Gastroesophageal sphincter (tissue), 4 donors: ENCODE measurements at regions not wholly inside any gene's neighbourhood (a gene's known extent, or its start where the extent isn't known, plus 50 kb on each side); places are given as distances from the start of the nearest gene placed in this dataset.

ENCODE experiments used
- ATAC-seq: fragments of 150-250 bp; one replicate; pipeline ENCODE4 v1.9.1; 2016; ENCODE audit warnings: mild to moderate bottlenecking, moderate library complexity
- H3K27ac ChIP-seq, 4 donors: fragments of 200-600 bp; sonication (generic) in 3 of 4; 1 replicate in 3 of 4; 2 replicates in 1 of 4; pipeline ENCODE4 v1.5.1; 2016 to 2019
- H3K27me3 ChIP-seq: fragments of 200-600 bp; sonication (generic); one replicate; pipeline ENCODE4 v1.5.1; 2019
- H3K36me3 ChIP-seq, 2 donors: fragments of 200-600 bp; sonication (generic); one replicate each; pipeline ENCODE4 v1.5.1; 2019; ENCODE audit warnings: control low read depth in 1 of 2
- H3K4me1 ChIP-seq, 3 donors: fragments of 200-600 bp; sonication (generic); 1 replicate in 2 of 3; 2 replicates in 1 of 3; pipeline ENCODE4 v1.5.1; 2016 to 2019; ENCODE audit warnings: control low read depth in 2 of 3
- H3K4me3 ChIP-seq, 2 donors: fragments of 200-600 bp; sonication (generic); one replicate each; pipeline ENCODE4 v1.5.1; 2019; ENCODE audit warnings: mild to moderate bottlenecking in 1 of 2, moderate library complexity in 1 of 2
- H3K9me3 ChIP-seq, 3 donors: fragments of 200-600 bp; sonication (generic); one replicate each; pipeline ENCODE4 v1.5.1; 2017 to 2019; ENCODE audit warnings: control low read depth in 2 of 3
- CTCF ChIP-seq, 4 experiments: fragments of 200-600 bp in 2 of 4; fragments of 450-650 bp in 2 of 4; sonication (generic) in 1 of 4; IDR thresholded peaks; one replicate each; pipeline ENCODE4 v1.5.1; 2017 to 2019; ENCODE audit warnings: antibody characterized with exemption in 4 of 4, mild to moderate bottlenecking in 2 of 4, moderate library complexity in 2 of 4
- EP300 ChIP-seq: sonication (generic); formaldehyde crosslinking; IDR thresholded peaks from one replicate; pipeline ENCODE4 v1.6.1; 2017; ENCODE audit warnings: antibody characterized with exemption, mild to moderate bottlenecking
- POLR2A ChIP-seq, 2 donors: fragments of 450-650 bp; IDR thresholded peaks; one replicate each; pipeline ENCODE4 v1.6.1; 2017; ENCODE audit warnings: antibody characterized with exemption in 2 of 2, mild to moderate bottlenecking in 2 of 2, moderate library complexity in 1 of 2
- POLR2AphosphoS5 ChIP-seq: sonication (generic); formaldehyde crosslinking; IDR thresholded peaks from one replicate; pipeline ENCODE4 v1.6.1; 2017; ENCODE audit warnings: antibody characterized with exemption
- WGBS, 2 donors: methylation state at CpG; one replicate each; pipeline ENCODE4 v1.1.5; 2018; ENCODE audit warnings: low coverage in 1 of 2; 5-methylcytosine and 5-hydroxymethylcytosine counted together

GRCh38 chr3:104530934-104531333 is 835.8 kb upstream of the ALCAM start:
- peaks cover 0 to 23% (median 0%) of the 10 kb centered on the region in 3 donors for H3K9me3 ChIP-seq
- no peaks in the 10 kb centered on the region for H3K36me3 ChIP-seq
- H3K4me1 ChIP-seq: no peaks in the 10 kb centered on the region
- no peak overlapping the region for H3K27ac ChIP-seq
- TF ChIP-seq POLR2A (IDR thresholded peaks at IDR 0.05) (no peak), CTCF (IDR thresholded peaks at IDR 0.05) (no peak), POLR2AphosphoS5 (no peak), EP300 (no peak)
- 83% methylated on average over 1 of the region's 8 CpGs; no CpG with 5 or more reads in 1 of the 2 donors for WGBS, 2 donors
- ATAC-seq: no peak
- H3K27me3 ChIP-seq: no peaks in the 10 kb centered on the region
- H3K4me3 ChIP-seq: no peak overlapping the region

- no peak overlapping the region for H3K27ac ChIP-seq
- no peaks in the 10 kb centered on the region for H3K4me1 ChIP-seq
- ATAC-seq: no peak
- no peaks in the 10 kb centered on the region for H3K36me3 ChIP-seq
- no peak overlapping the region for H3K4me3 ChIP-seq
- H3K27me3 ChIP-seq: no peaks in the 10 kb centered on the region
- peaks cover 0 to 19% (median 0%) of the 10 kb centered on the region in 3 donors for H3K9me3 ChIP-seq
- TF ChIP-seq EP300 (no peak), POLR2A (IDR thresholded peaks at IDR 0.05) (no peak), CTCF (IDR thresholded peaks at IDR 0.05) (no peak), POLR2AphosphoS5 (no peak)
Measured at GRCh38 chr3:104536715-104537114, 830.0 kb upstream of the ALCAM start.

- TF ChIP-seq POLR2A (IDR thresholded peaks at IDR 0.05): no peak
- no peak for TF ChIP-seq CTCF (IDR thresholded peaks at IDR 0.05)
- TF ChIP-seq POLR2AphosphoS5: no peak
- TF ChIP-seq EP300: no peak
- Histone ChIP-seq H3K36me3 (no peaks in the 10 kb centered on the region), H3K4me3 (no peak overlapping the region), H3K4me1 (no peaks in the 10 kb centered on the region), H3K9me3 (peaks cover 0 to 13% (median 0%) of the 10 kb centered on the region in 3 donors), H3K27ac (no peak overlapping the region), H3K27me3 (no peaks in the 10 kb centered on the region)
- no peak for ATAC-seq
- 78 to 82% methylated on average over 3 of the region's 3 CpGs for WGBS, 2 donors
Measured at GRCh38 chr3:104537323-104537722, 829.4 kb upstream of the ALCAM start.

GRCh38 chr3:104546301-104546700 is 820.4 kb upstream of the ALCAM start:
- no peaks in the 10 kb centered on the region for H3K36me3 ChIP-seq
- ATAC-seq: no peak
- H3K4me1 ChIP-seq: no peaks in the 10 kb centered on the region
- H3K27me3 ChIP-seq: no peaks in the 10 kb centered on the region
- H3K4me3 ChIP-seq: no peak overlapping the region
- H3K9me3 ChIP-seq: no peaks in the 10 kb centered on the region
- 20 to 47% methylated on average over 3 of the region's 3 CpGs for WGBS, 2 donors
- TF ChIP-seq EP300: no peak
- no peak for TF ChIP-seq POLR2AphosphoS5
- TF ChIP-seq POLR2A (IDR thresholded peaks at IDR 0.05): no peak
- no peak for TF ChIP-seq CTCF (IDR thresholded peaks at IDR 0.05)
- H3K27ac ChIP-seq: no peak overlapping the region

GRCh38 chr3:104547031-104547430 is 819.7 kb upstream of the ALCAM start:
- Histone ChIP-seq H3K4me3 (no peak overlapping the region), H3K4me1 (no peaks in the 10 kb centered on the region), H3K9me3 (no peaks in the 10 kb centered on the region), H3K36me3 (no peaks in the 10 kb centered on the region), H3K27me3 (no peaks in the 10 kb centered on the region), H3K27ac (no peak overlapping the region)
- 58 to 69% methylated on average over 3 of the region's 3 CpGs for WGBS, 2 donors
- ATAC-seq: no peak
- no peak for TF ChIP-seq CTCF (IDR thresholded peaks at IDR 0.05)
- no peak for TF ChIP-seq POLR2A (IDR thresholded peaks at IDR 0.05)
- no peak for TF ChIP-seq EP300
- TF ChIP-seq POLR2AphosphoS5: no peak
